ENCODE measurements at regions not wholly inside any gene's neighbourhood (a gene's known extent, or its start where the extent isn't known, plus 50 kb on each side); places are given as distances from the start of the nearest gene placed in this dataset.

DNA sequence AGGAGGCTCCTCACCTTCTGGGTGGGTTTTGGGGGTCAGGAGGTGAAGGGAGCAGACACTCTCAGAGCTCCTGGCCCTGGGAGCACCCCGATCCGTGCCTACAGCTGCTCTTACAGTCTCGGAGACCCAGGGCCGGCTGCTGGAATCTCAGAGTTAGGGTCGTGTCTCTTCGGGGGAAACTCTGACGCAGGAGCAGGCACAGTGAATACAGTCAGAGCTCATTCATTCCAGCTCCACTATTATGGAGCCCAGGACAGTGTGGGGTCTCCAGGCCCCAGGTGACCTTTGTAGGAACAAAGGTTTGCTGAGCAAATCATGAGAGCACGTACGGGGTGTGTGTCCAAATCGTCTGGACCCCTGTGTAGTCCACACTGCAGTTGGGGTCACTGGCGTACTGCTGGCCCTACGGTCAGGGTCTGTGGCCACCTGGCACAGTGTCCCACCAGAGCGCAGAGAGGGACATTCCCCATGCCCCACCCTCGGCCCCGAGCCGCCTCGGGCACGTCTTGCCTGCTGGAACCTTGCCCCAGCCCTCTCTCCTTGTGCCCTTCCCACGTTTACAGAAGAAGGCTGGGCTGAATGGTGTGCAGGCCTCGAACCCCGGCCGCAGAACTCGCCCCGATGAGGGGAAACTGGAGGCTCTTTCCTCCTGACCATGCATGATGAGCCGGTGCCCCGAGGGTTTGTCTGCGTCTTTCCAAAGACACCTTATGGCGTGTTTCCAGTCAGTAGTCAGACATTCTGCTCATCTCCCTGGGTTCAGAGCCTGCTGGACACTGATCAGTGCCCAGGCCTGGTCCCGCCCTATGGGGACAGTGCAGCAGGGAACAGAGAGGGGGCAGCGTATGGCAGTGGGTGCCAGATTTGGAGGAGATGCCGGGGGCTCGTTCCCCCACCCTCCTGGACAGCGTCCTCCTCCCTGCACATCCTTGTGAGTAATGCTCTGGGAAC is 1166.6 kb downstream of the BRD1 start (continued):
- TF ChIP-seq RCOR1 (IDR thresholded peaks at IDR 0.05; ENCODE audit: insufficient replicate concordance, low read length): no peak

DNA sequence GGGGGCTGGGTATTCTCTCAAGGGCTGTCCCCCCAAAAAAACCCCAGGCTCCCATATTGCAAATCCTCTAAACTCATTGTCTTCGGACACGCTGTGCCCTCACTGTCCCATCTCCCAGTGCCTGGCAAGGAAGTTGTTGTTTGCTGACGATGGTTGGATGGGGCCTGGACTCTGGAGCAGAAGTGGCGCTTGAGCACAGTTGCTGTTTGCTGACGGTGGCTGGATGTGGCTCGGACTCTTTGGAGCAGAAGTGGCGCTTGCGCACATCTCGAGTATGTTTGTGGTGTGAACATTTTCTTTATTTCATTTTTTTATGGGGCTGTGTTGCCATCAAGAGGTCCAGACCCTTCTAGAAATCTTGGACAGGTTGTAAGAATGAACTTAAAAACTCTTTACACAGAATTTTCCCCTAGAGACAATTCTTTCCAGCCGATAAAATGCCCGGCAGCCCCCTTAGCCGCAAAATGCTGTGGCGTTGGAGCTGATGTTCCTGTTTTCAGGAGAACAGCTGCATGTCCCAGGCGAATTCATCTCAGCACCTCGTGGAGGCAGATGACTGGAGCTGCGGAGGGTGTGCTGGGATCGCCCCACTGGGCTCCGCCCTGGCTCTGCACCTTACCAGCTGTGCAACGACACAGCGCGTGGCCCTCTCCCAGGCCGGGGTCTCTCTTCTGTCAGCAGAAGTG is 1167.4 kb downstream of the BRD1 start:
- no peak overlapping the region for H2BK5ac ChIP-seq (ENCODE audit: low read depth, low read length, poor library complexity, severe bottlenecking)
- no TSS peak for BruUV-seq (replicated peaks)
- in situ Hi-C loops (cut with MboI; ENCODE audit: low sequenced_read_pairs): no loop called here
- no peak overlapping the region for H2AFZ ChIP-seq (replicated peaks; ENCODE audit: low read length, poor library complexity)
- H2BK15ac ChIP-seq (ENCODE audit: low read depth, low read length): no peak overlapping the region
- H3K14ac ChIP-seq (replicated peaks; ENCODE audit: low read depth, low read length): no peak overlapping the region
- H2AK9ac ChIP-seq (replicated peaks; ENCODE audit: low read depth, low read length, poor library complexity): no peak overlapping the region
- H3K79me1 ChIP-seq (ENCODE audit: low read depth in 1 of 2, low read length in 2 of 2): no peaks in the 10 kb centered on the region
- WGBS, 2 experiments (ENCODE audit: extremely low coverage in 2 of 2, insufficient read length in 1 of 2): no CpG with 5 or more reads among the region's 22 CpGs
- H4K91ac ChIP-seq (ENCODE audit: insufficient read depth, low read depth, low read length): no peak overlapping the region
- peaks cover 49% of the 10 kb centered on the region for H3K9me3 ChIP-seq (ENCODE audit: control insufficient read depth, insufficient read depth, low read length)
- no peak overlapping the region for H2BK20ac ChIP-seq (ENCODE audit: low read depth, low read length)
- no peak for ATAC-seq (ENCODE audit: low read depth)
- H3K9ac ChIP-seq (ENCODE audit: low read depth, low read length): no peak overlapping the region
- no peak overlapping the region for H3K23ac ChIP-seq (ENCODE audit: low read depth, low read length)
- POLR2A ChIA-PET (ENCODE audit: unreplicated experiment): no interaction called here
- H2BK120ac ChIP-seq (ENCODE audit: low read depth, low read length): no peak overlapping the region
- H3K4me3 ChIP-seq (ENCODE audit: insufficient read depth, low read depth, low read length): no peak overlapping the region
- no peak overlapping the region for H3K4ac ChIP-seq (ENCODE audit: low read depth, low read length)
- H4K8ac ChIP-seq (ENCODE audit: low read depth in 2 of 2, low read length in 2 of 2): no peak overlapping the region
- CTCF ChIA-PET: no interaction called here
- no peak overlapping the region for H3K27ac ChIP-seq (ENCODE audit: insufficient read depth, low read length)
- dilution Hi-C loops (cut with HindIII; ENCODE audit: low sequenced_read_pairs, unreplicated experiment): no loop called here
- H4K5ac ChIP-seq (ENCODE audit: low read depth, low read length): no peak overlapping the region
- H3K4me2 ChIP-seq (ENCODE audit: low read depth, low read length): no peak overlapping the region
- H3K4me1 ChIP-seq (ENCODE audit: control insufficient read depth, insufficient read depth, low read length): no peaks in the 10 kb centered on the region
- no peak overlapping the region for H3K56ac ChIP-seq (ENCODE audit: extremely low read depth, insufficient read depth, low read length)
- intact Hi-C loops (cut with micrococcal nuclease): no loop called here
- no peak for DNase-seq
- no peak overlapping the region for H2AK5ac ChIP-seq (ENCODE audit: low read depth, low read length)
- H3K9me1 ChIP-seq (ENCODE audit: insufficient read depth, low read length): no peaks in the 10 kb centered on the region
- H3K36me3 ChIP-seq (ENCODE audit: control insufficient read depth, insufficient read depth, low read length): no peaks in the 10 kb centered on the region
- no peaks in the 10 kb centered on the region for H4K20me1 ChIP-seq (ENCODE audit: insufficient read depth, low read length)
- no peak overlapping the region for H3K18ac ChIP-seq (ENCODE audit: low read depth, low read length)
- H3K27me3 ChIP-seq (ENCODE audit: control insufficient read depth, insufficient read depth, low read length): no peaks in the 10 kb centered on the region
- TF ChIP-seq POLR2A (IDR thresholded peaks at IDR 0.05; ENCODE audit: low read depth, low read length) (no peak), BHLHE40 (IDR thresholded peaks at IDR 0.05; ENCODE audit: low read depth, low read length) (no peak), CEBPB (IDR thresholded peaks at IDR 0.05; ENCODE audit: low read depth, low read length) (no peak), MAFK (IDR thresholded peaks at IDR 0.05; ENCODE audit: low read depth, low read length) (no peak), MAZ (IDR thresholded peaks at IDR 0.05; ENCODE audit: borderline replicate concordance, low read depth, low read length) (no peak), NFE2L2 (IDR thresholded peaks at IDR 0.05; ENCODE audit: low read depth, low read length) (no peak), CHD1 (IDR thresholded peaks at IDR 0.05; ENCODE audit: low read depth, low read length) (no peak), RFX5 (IDR thresholded peaks at IDR 0.05; ENCODE audit: low read depth, low read length) (no peak)
- TF ChIP-seq, protein P1, sequence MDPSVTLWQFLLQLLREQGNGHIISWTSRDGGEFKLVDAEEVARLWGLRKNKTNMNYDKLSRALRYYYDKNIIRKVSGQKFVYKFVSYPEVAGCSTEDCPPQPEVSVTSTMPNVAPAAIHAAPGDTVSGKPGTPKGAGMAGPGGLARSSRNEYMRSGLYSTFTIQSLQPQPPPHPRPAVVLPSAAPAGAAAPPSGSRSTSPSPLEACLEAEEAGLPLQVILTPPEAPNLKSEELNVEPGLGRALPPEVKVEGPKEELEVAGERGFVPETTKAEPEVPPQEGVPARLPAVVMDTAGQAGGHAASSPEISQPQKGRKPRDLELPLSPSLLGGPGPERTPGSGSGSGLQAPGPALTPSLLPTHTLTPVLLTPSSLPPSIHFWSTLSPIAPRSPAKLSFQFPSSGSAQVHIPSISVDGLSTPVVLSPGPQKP (IDR thresholded peaks at IDR 0.05; ENCODE audit: borderline replicate concordance, low read depth, low read length): no peak
- TF ChIP-seq, protein P2, sequence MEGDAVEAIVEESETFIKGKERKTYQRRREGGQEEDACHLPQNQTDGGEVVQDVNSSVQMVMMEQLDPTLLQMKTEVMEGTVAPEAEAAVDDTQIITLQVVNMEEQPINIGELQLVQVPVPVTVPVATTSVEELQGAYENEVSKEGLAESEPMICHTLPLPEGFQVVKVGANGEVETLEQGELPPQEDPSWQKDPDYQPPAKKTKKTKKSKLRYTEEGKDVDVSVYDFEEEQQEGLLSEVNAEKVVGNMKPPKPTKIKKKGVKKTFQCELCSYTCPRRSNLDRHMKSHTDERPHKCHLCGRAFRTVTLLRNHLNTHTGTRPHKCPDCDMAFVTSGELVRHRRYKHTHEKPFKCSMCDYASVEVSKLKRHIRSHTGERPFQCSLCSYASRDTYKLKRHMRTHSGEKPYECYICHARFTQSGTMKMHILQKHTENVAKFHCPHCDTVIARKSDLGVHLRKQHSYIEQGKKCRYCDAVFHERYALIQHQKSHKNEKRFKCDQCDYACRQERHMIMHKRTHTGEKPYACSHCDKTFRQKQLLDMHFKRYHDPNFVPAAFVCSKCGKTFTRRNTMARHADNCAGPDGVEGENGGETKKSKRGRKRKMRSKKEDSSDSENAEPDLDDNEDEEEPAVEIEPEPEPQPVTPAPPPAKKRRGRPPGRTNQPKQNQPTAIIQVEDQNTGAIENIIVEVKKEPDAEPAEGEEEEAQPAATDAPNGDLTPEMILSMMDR (conservative IDR thresholded peaks at IDR 0.05; ENCODE audit: low read depth, low read length): no peak
- TF ChIP-seq, protein P3, sequence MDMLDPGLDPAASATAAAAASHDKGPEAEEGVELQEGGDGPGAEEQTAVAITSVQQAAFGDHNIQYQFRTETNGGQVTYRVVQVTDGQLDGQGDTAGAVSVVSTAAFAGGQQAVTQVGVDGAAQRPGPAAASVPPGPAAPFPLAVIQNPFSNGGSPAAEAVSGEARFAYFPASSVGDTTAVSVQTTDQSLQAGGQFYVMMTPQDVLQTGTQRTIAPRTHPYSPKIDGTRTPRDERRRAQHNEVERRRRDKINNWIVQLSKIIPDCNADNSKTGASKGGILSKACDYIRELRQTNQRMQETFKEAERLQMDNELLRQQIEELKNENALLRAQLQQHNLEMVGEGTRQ (IDR thresholded peaks at IDR 0.05; ENCODE audit: low read depth, low read length): no peak

Measured in IMR-90 (cell line).